NCI-H2081 treated with DMSO at 0.1 percent for 48 hours (cell line): ENCODE measurements at regions not wholly inside any gene's neighbourhood (a gene's known extent, or its start where the extent isn't known, plus 50 kb on each side); places are given as distances from the start of the nearest gene placed in this dataset.

Source experiments
- DNase-seq: peaks from one replicate; lab custom pipeline; 2025; lab: John Stamatoyannopoulos, UW

GRCh38 chr14:96727980-96728717 is 69.0 kb upstream of the VRK1 start:
- DNase-seq, result no peak

GRCh38 chr14:96729889-96730288 is 67.3 kb upstream of the VRK1 start:
- DNase-seq, result no peak

GRCh38 chr14:96730386-96730785 is 66.8 kb upstream of the VRK1 start:
- DNase-seq, result no peak

- DNase-seq, result no peak
Measured at GRCh38 chr14:96734076-96734622, 63.0 kb upstream of the VRK1 start.

- DNase-seq, result peak; percentile 6
Measured at GRCh38 chr14:96735526-96735925, 61.7 kb upstream of the VRK1 start.

- DNase-seq, result no peak
Measured at GRCh38 chr14:96736439-96736838, 60.7 kb upstream of the VRK1 start.

- no peak for DNase-seq
Measured at GRCh38 chr14:96737881-96738280, 59.3 kb upstream of the VRK1 start.

GRCh38 chr14:96739200-96739910 is 57.8 kb upstream of the VRK1 start:
- DNase-seq, result no peak

- no peak for DNase-seq
Measured at GRCh38 chr14:96741151-96741977, 55.8 kb upstream of the VRK1 start.

- no peak for DNase-seq
Measured at GRCh38 chr14:96744262-96744661, 52.9 kb upstream of the VRK1 start.

- DNase-seq, result no peak
Measured at GRCh38 chr14:96745500-96746051, 51.6 kb upstream of the VRK1 start.

- no peak for DNase-seq
Measured at GRCh38 chr14:96746101-96746500, 51.1 kb upstream of the VRK1 start.

GRCh38 chr14:96747006-96747405 is 50.2 kb upstream of the VRK1 start:
- DNase-seq, result no peak
